HepG2 (cell line): ENCODE measurements at regions not wholly inside any gene's neighbourhood (a gene's known extent, or its start where the extent isn't known, plus 50 kb on each side); places are given as distances from the start of the nearest gene placed in this dataset.

Source experiments
- ATAC-seq: fragments of 200-7000 bp; cut with Tn5 transposase; 3 replicates; pipeline ENCODE4 v1.9.1; 2020; ENCODE audit warnings: mild to moderate bottlenecking, moderate library complexity
- BruUV-seq: library from RNA; stranded (reverse); fragments of 400-500 nt; replicated peaks from 2 replicates; lab custom pipeline; 2021; lab: Mats Ljungman, UMichigan
- CTCF ChIA-PET: fragments of 300-600 bp; formaldehyde crosslinking; extraction: SDS; loops from one replicate; lab custom pipeline; 2021; ENCODE audit warnings: low total read pairs, inconsistent platforms, low intra/inter-chr PET ratio; lab: Yijun Ruan, JAX
- POLR2A ChIA-PET: fragments of 350-600 bp; sonication (Branson Sonifier 250); formaldehyde crosslinking; loops from one replicate; lab custom pipeline; 2020; ENCODE audit warnings: antibody characterized with exemption, inconsistent platforms; lab: Yijun Ruan, JAX
- DNase-seq: peaks from one replicate; pipeline ENCODE4 v3.0.0-alpha.2; 2015; ENCODE audit warnings: low spot score
- FAIRE-seq: peaks from 3 replicates; lab custom pipeline; 2011; peaks lifted over from hg19 to GRCh38; lab: Jason Lieb, UNC
- H2AFZ ChIP-seq: one replicate; pipeline ENCODE4 v1.6.1; 2011; ENCODE audit warnings: low read length, inconsistent platforms
- H3K27ac ChIP-seq: fragments of 300-600 bp; 3 replicates; pipeline ENCODE4 v1.8.0; 2011; ENCODE audit warnings: mixed run types, mild to moderate bottlenecking, mixed read lengths, low read length, inconsistent platforms; ENCODE audit not compliant: insufficient read depth; ENCODE audit errors: extremely low read length
- H3K27me3 ChIP-seq, 2 experiments: fragments of 200-600 bp in 1 of 2; 2 replicates in 1 of 2; 3 replicates in 1 of 2; pipeline versions ENCODE4 v1.6.0 to v1.8.0; 2011; ENCODE audit warnings: low read length in 2 of 2, mild to moderate bottlenecking in 2 of 2, moderate library complexity in 2 of 2, inconsistent platforms in 1 of 2; ENCODE audit not compliant: insufficient read depth in 2 of 2, control insufficient read depth in 1 of 2
- H3K36me3 ChIP-seq, 2 experiments: fragments of 200-600 bp in 1 of 2; replicated peaks in 1 of 2; 2 replicates in 1 of 2; 3 replicates in 1 of 2; pipeline versions ENCODE4 v1.5.1 to v1.8.0; 2011; ENCODE audit warnings: low read length in 2 of 2, inconsistent platforms in 1 of 2; ENCODE audit not compliant: insufficient read depth in 2 of 2, control insufficient read depth in 1 of 2
- H3K4me1 ChIP-seq: 2 replicates; pipeline ENCODE4 v1.5.1; 2012; ENCODE audit warnings: low read length, inconsistent platforms; ENCODE audit not compliant: insufficient read depth
- H3K4me2 ChIP-seq: 2 replicates; pipeline ENCODE4 v1.6.0; 2011; ENCODE audit warnings: low read depth, low read length, inconsistent platforms
- H3K4me3 ChIP-seq, 3 experiments: fragments of 200-600 bp in 1 of 3; sonication (generic), shearing (Covaris generic) in 1 of 3; replicated peaks in 1 of 3; 2 replicates each; pipeline ENCODE4 v1.5.1; 2011 to 2016; ENCODE audit warnings: low read length in 3 of 3, inconsistent platforms in 2 of 3, low read depth in 2 of 3, mild to moderate bottlenecking in 2 of 3, control low read depth in 1 of 3, mixed read lengths in 1 of 3; ENCODE audit not compliant: insufficient read depth in 1 of 3
- H3K79me2 ChIP-seq: one replicate; pipeline ENCODE4 v1.6.1; 2011; ENCODE audit warnings: low read length, inconsistent platforms; ENCODE audit not compliant: insufficient read depth
- H3K9ac ChIP-seq: 2 replicates; pipeline ENCODE4 v1.6.0; 2011; ENCODE audit warnings: mild to moderate bottlenecking, low read depth, low read length, inconsistent platforms; ENCODE audit not compliant: insufficient read depth
- H3K9me3 ChIP-seq: 2 replicates; pipeline ENCODE4 v1.5.1; 2012; ENCODE audit warnings: mild to moderate bottlenecking, low read length
- H4K20me1 ChIP-seq: 2 replicates; pipeline ENCODE4 v1.6.0; 2011; ENCODE audit warnings: inconsistent platforms, mild to moderate bottlenecking, low read length, moderate library complexity; ENCODE audit not compliant: insufficient read depth
- ARID3A ChIP-seq: IDR thresholded peaks from 2 replicates; pipeline ENCODE4 v1.6.1; 2012; ENCODE audit warnings: low read depth, low read length, improper control_type of control experiment
- ATAD3A ChIP-seq: sonication (generic); formaldehyde crosslinking; IDR thresholded peaks from 2 replicates; pipeline ENCODE4 v1.4.0; 2020; ENCODE audit warnings: missing genetic modification reagents
- ATRX ChIP-seq: sonication (generic); formaldehyde crosslinking; IDR thresholded peaks from 2 replicates; pipeline ENCODE4 v1.4.0; 2020; ENCODE audit warnings: missing genetic modification reagents, borderline replicate concordance
- HCFC1 ChIP-seq: fragments of 150-350 bp; IDR thresholded peaks from 2 replicates; pipeline ENCODE4 v1.6.1; 2014; ENCODE audit warnings: low read depth, low read length
- SAP130 ChIP-seq: IDR thresholded peaks from 2 replicates; pipeline ENCODE4 v1.6.1; 2016; ENCODE audit warnings: low read depth
- ZMYM4 ChIP-seq: sonication (generic); formaldehyde crosslinking; IDR thresholded peaks from 2 replicates; pipeline ENCODE4 v1.8.1; 2023; ENCODE audit warnings: mild to moderate bottlenecking, missing genetic modification reagents
- ZNF274 ChIP-seq: sonication (generic); formaldehyde crosslinking; IDR thresholded peaks from 2 replicates; pipeline ENCODE4 v1.5.1; 2020; ENCODE audit warnings: mild to moderate bottlenecking, missing genetic modification reagents
- ZNF367 ChIP-seq: sonication (generic); formaldehyde crosslinking; IDR thresholded peaks from 2 replicates; pipeline ENCODE4 v1.4.0; 2020; ENCODE audit warnings: missing genetic modification reagents, borderline replicate concordance
- ZSCAN31 ChIP-seq: sonication (generic); formaldehyde crosslinking; IDR thresholded peaks from 2 replicates; pipeline ENCODE4 v1.5.0; 2020; ENCODE audit warnings: low read depth, mild to moderate bottlenecking, missing genetic modification reagents
- ZSCAN9 ChIP-seq: IDR thresholded peaks from 2 replicates; pipeline ENCODE4 v1.6.1; 2016; ENCODE audit warnings: borderline replicate concordance
- WGBS: methylation state at CpG from one replicate; pipeline ENCODE4 v1.1.6; 2017; ENCODE audit warnings: low lambda C conversion rate; 5-methylcytosine and 5-hydroxymethylcytosine counted together
- in situ Hi-C: cut with HindIII; loops from 2 replicates; pipeline ENCODE4 v1.10.0; 2017; ENCODE audit warnings: low pct_unique_long_range_greater_than_20kb; ENCODE audit not compliant: extremely low pct_ligation_motif_present
- intact Hi-C: fragments of 100-400 bp; cut with micrococcal nuclease; formaldehyde crosslinking; loops from one replicate; pipeline ENCODE4 v1.10.0; 2022; ENCODE audit not compliant: unreplicated experiment

- Histone ChIP-seq H4K20me1 (no peaks in the 10 kb centered on the region), H3K4me1 (no peaks in the 10 kb centered on the region), H3K4me2 (no peak overlapping the region), H3K36me3 (no peaks in the 10 kb centered on the region), H3K4me3 (no peak overlapping the region), H3K9ac (no peak overlapping the region), H2AFZ (no peak overlapping the region), H3K27ac (no peak overlapping the region), H3K9me3 (no peaks in the 10 kb centered on the region), H3K79me2 (no peaks in the 10 kb centered on the region), H3K27me3 (no peaks in the 10 kb centered on the region)
- no TSS peak for BruUV-seq
- FAIRE-seq (no peak), DNase-seq (no peak), ATAC-seq (no peak)
- 3% methylated on average over 4 of the region's 4 CpGs for WGBS
- ChIA-PET CTCF (no interaction called here), POLR2A (no interaction called here)
- intact Hi-C loops (loop anchor here (5.0 kb wide), 1 partner anchor 318 kb away; no protein-coding TSS in a partner anchor), in situ Hi-C loops (no loop called here)
- no peak for TF ChIP-seq ZNF367
- no peak for TF ChIP-seq HCFC1
- TF ChIP-seq SAP130: no peak
- TF ChIP-seq ARID3A: no peak
- TF ChIP-seq ZMYM4: no peak
- TF ChIP-seq ZSCAN9: no peak
- TF ChIP-seq ATAD3A (CRISPR knock-in tag): no peak
- TF ChIP-seq ATRX (CRISPR knock-in tag): no peak
Observed at GRCh38 chr7:49320083-49320482, 395.7 kb downstream of the CDC14C start.

GRCh38 chr7:49321843-49322242, 397.5 kb downstream of the CDC14C start:
- Histone ChIP-seq H3K79me2 (no peaks in the 10 kb centered on the region), H3K9ac (no peak overlapping the region), H3K4me1 (no peaks in the 10 kb centered on the region), H3K9me3 (no peaks in the 10 kb centered on the region), H3K4me3 (no peak overlapping the region), H3K36me3 (no peaks in the 10 kb centered on the region), H2AFZ (no peak overlapping the region), H3K27ac (no peak overlapping the region), H3K27me3 (no peaks in the 10 kb centered on the region), H3K4me2 (no peak overlapping the region), H4K20me1 (no peaks in the 10 kb centered on the region)
- 5% methylated on average over 1 of the region's 1 CpG for whole genome bisulfite sequencing
- intact Hi-C loops: loop anchor here (5.0 kb wide), 1 partner anchor 320 kb away; no protein-coding TSS in a partner anchor
- in situ Hi-C loops: no loop called here
- ChIA-PET CTCF (no interaction called here), POLR2A (no interaction called here)
- no TSS peak for BruUV-seq
- FAIRE-seq (no peak), ATAC-seq (no peak), DNase-seq (no peak)
- TF ChIP-seq ZNF274 (CRISPR knock-in tag) (no peak), ZSCAN31 (no peak)
